ENCODE measurements at regions not wholly inside any gene's neighbourhood (a gene's known extent, or its start where the extent isn't known, plus 50 kb on each side); places are given as distances from the start of the nearest gene placed in this dataset.

GRCh38 chr1:214192825-214193643, 87.9 kb upstream of the SMYD2 start (continued):
- TF ChIP-seq USF2 (IDR thresholded peaks at IDR 0.05; ENCODE audit: borderline replicate concordance, low read depth, low read length) (no peak), JUND (IDR thresholded peaks at IDR 0.05; ENCODE audit: low read depth, low read length) (no peak), RAD21 (IDR thresholded peaks at IDR 0.05; ENCODE audit: insufficient read depth, low read depth, low read length) (no peak), MAX (IDR thresholded peaks at IDR 0.05; ENCODE audit: low read depth, low read length) (no peak), TCF7 (IDR thresholded peaks at IDR 0.05; ENCODE audit: borderline replicate concordance) (no peak), POLR2AphosphoS2 (IDR thresholded peaks at IDR 0.05; ENCODE audit: low read depth, low read length) (no peak), TAF1 (IDR thresholded peaks at IDR 0.05; ENCODE audit: borderline replicate concordance, low read depth, low read length) (no peak), CBFB (IDR thresholded peaks at IDR 0.05; ENCODE audit: low read depth) (no peak), SREBF1 (IDR thresholded peaks at IDR 0.05; ENCODE audit: low read length) (no peak), IRF4 (IDR thresholded peaks at IDR 0.05; ENCODE audit: low read depth, low read length) (no peak)

- ChIA-PET CTCF (no interaction called here), SMC1A (ENCODE audit: uncharacterized antibody, unreplicated experiment) (no interaction called here), RAD21 (ENCODE audit: unreplicated experiment) (no interaction called here), POLR2A (no interaction called here)
- FAIRE-seq (no peak), ATAC-seq (no peak), DNase-seq (ENCODE audit: low read depth, low spot score) (no peak)
- H3K9me3 ChIP-seq (replicated peaks; ENCODE audit: control insufficient read depth, insufficient read depth, low read length), result no peaks in the 10 kb centered on the region; the same call in 2 of the 3 replicates
- in situ Hi-C loops (cut with MboI) (no loop called here), intact Hi-C loops (cut with micrococcal nuclease; ENCODE audit: unreplicated experiment) (no loop called here)
- H2AFZ ChIP-seq (ENCODE audit: control insufficient read depth, low read depth, low read length), result no peak overlapping the region
- no peaks in the 10 kb centered on the region for H3K79me2 ChIP-seq (ENCODE audit: control insufficient read depth, insufficient read depth, low read length)
- H3K9ac ChIP-seq (ENCODE audit: control insufficient read depth, insufficient read depth, low read length), result no peak overlapping the region
- no peaks in the 10 kb centered on the region; a peak in 1 of 4 replicates for H3K27me3 ChIP-seq (replicated peaks in 1 of 2; ENCODE audit: control insufficient read depth in 2 of 2, insufficient read depth in 2 of 2, low read length in 1 of 2)
- no peak overlapping the region for H3K4me3 ChIP-seq
- no peak overlapping the region for H3K4me2 ChIP-seq (ENCODE audit: control insufficient read depth, insufficient read depth)
- BruUV-seq (replicated peaks), result no TSS peak
- WGBS (ENCODE audit: insufficient coverage, insufficient replicate concordance, low lambda C conversion rate, missing lambda C conversion rate), result 39% methylated on average over 6 of the region's 6 CpGs
- TF ChIP-seq ZBTB11 (CRISPR knock-in tag; IDR thresholded peaks at IDR 0.05), result no peak
- TF ChIP-seq BCL11A (IDR thresholded peaks at IDR 0.05; ENCODE audit: low read depth, low read length), result no peak
- TF ChIP-seq FOXK2 (IDR thresholded peaks at IDR 0.05), result no peak
- TF ChIP-seq CBX5 (IDR thresholded peaks at IDR 0.05; ENCODE audit: low read depth), result no peak
- TF ChIP-seq PML (IDR thresholded peaks at IDR 0.05; ENCODE audit: low read length), result no peak
- no peak for TF ChIP-seq ZNF384 (IDR thresholded peaks at IDR 0.05; ENCODE audit: borderline replicate concordance, low read depth, low read length)
- TF ChIP-seq TCF7 (IDR thresholded peaks at IDR 0.05; ENCODE audit: borderline replicate concordance), result no peak
- TF ChIP-seq ZNF24 (IDR thresholded peaks at IDR 0.05), result no peak
- no peak for TF ChIP-seq E2F4 (IDR thresholded peaks at IDR 0.05; ENCODE audit: low read depth, low read length)
- TF ChIP-seq SMAD5 (IDR thresholded peaks at IDR 0.05; ENCODE audit: low read depth), result no peak
- H3K36me3 ChIP-seq (ENCODE audit: control insufficient read depth in 2 of 2, insufficient read depth in 2 of 2, low read length in 1 of 2), result no peaks in the 10 kb centered on the region
- H4K20me1 ChIP-seq (ENCODE audit: control insufficient read depth, insufficient read depth), result no peaks in the 10 kb centered on the region
- H3K27ac ChIP-seq (ENCODE audit: control insufficient read depth, insufficient read depth), result no peak overlapping the region
- H3K4me1 ChIP-seq (ENCODE audit: control insufficient read depth, insufficient read depth, low read length), result no peaks in the 10 kb centered on the region
Measured at GRCh38 chr1:214193691-214194090, 87.3 kb upstream of the SMYD2 start.

All from GM12878 (cell line).